ENCODE measurements at regions not wholly inside any gene's neighbourhood (a gene's known extent, or its start where the extent isn't known, plus 50 kb on each side); places are given as distances from the start of the nearest gene placed in this dataset.

DNA sequence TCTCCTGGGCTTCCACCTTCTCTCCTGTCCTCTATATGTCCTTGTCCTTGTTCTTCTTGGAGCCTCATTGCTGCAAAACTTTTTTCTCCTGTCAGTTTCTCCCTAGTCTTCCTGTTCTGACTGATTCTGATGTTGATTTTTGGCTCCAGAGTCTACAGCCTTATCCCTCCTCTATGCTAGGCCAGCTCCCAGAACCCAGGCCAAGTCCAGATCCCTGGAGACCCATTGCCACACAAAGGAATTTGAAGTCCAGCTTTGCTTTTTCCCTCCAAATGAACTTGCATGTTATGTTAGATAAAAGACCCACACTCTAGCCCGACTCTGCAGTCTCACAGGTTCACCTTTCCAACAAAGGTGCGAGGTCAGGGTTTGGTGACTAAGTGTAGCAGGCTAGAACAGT is 203.1 kb downstream of the FNDC1 start:
- H3K27ac ChIP-seq (ENCODE audit: low read length): no peak overlapping the region
- H3K4me1 ChIP-seq (ENCODE audit: control insufficient read depth, insufficient read depth, low read length): no peaks in the 10 kb centered on the region
- intact Hi-C loops (cut with DNase I): no loop called here
- no peak overlapping the region for H3K4me3 ChIP-seq (ENCODE audit: low read length)
- no peak for ATAC-seq
- 76% methylated on average over 2 of the region's 2 CpGs for WGBS
- H3K27me3 ChIP-seq (ENCODE audit: control insufficient read depth, insufficient read depth): no peaks in the 10 kb centered on the region
- H3K9me3 ChIP-seq (ENCODE audit: control insufficient read depth, low read length): peaks cover 2% of the 10 kb centered on the region
- no peak for DNase-seq

DNA sequence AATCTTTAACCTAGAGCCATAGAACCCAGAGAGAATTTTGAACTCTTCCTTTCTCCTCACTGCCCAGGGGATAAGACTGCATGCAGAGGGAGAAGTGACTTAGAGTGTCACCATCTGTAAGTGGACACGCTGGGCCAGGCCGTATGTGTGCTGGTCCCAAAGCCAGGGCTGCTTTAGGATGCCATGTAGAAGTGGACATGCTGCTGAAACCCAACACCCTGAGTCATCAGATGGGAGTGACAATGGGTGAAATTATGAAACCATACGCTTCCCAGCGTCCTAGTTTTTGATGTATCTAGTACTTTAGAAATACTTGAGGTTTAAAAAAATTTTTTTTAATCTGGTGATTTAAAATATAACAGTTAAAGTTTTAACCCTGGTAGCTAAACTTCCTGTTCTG is 191.1 kb downstream of the FNDC1 start:
- intact Hi-C loops (cut with DNase I): no loop called here
- H3K4me1 ChIP-seq (ENCODE audit: control insufficient read depth, insufficient read depth, low read length): no peaks in the 10 kb centered on the region
- no peak overlapping the region for H3K4me3 ChIP-seq (ENCODE audit: low read length)
- no peak overlapping the region for H3K27ac ChIP-seq (ENCODE audit: low read length)
- peak in 1 of 3 donors; percentile 18 for DNase-seq
- H3K9me3 ChIP-seq (ENCODE audit: control insufficient read depth, low read length): peaks cover 2% of the 10 kb centered on the region
- peak in 1 of 2 donors; percentile 48 for ATAC-seq
- no peaks in the 10 kb centered on the region for H3K27me3 ChIP-seq (ENCODE audit: control insufficient read depth, insufficient read depth)
- WGBS: 58% methylated on average over 4 of the region's 4 CpGs

DNA sequence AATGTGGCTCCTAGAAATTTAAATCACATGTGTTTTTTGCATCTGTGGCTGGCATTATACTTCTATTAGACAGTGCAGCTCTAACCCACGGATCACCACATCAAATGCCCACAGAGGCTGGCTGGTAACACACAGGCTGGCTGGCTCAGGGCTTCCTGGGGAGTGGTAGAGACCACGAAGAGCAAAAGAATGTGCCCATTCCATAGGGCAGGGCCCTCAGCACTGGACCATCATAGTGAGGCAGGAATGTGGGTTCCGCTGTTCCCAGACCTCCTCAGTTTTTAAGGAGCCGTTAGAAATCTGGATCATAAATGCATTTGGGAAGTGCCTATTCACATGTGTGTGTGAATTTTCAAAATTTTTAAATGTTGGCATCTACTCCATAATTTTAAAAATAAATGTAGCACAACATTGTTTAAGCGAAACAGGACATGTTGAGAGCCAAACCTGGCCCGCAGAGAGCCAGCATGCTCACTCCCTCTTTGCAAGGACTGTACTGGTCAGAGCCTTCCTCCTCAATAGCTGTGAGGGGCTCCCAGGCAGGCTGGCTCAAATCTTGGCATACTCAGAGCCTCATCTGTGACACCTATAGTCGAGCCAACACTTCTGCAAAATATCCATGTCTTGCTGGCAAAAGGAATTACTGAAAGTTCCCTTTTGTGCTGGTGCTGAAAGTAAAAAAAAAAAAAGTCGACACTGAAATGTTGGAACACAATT is 190.5 kb downstream of the FNDC1 start:
- WGBS: 57% methylated on average over 8 of the region's 8 CpGs
- ATAC-seq (no peak), DNase-seq (no peak)
- Histone ChIP-seq H3K9me3 (ENCODE audit: control insufficient read depth, low read length) (peaks cover 2% of the 10 kb centered on the region), H3K27me3 (ENCODE audit: control insufficient read depth, insufficient read depth) (no peaks in the 10 kb centered on the region), H3K4me1 (ENCODE audit: control insufficient read depth, insufficient read depth, low read length) (no peaks in the 10 kb centered on the region), H3K27ac (ENCODE audit: low read length) (no peak overlapping the region), H3K4me3 (ENCODE audit: low read length) (no peak overlapping the region)
- intact Hi-C loops (cut with DNase I): no loop called here

DNA sequence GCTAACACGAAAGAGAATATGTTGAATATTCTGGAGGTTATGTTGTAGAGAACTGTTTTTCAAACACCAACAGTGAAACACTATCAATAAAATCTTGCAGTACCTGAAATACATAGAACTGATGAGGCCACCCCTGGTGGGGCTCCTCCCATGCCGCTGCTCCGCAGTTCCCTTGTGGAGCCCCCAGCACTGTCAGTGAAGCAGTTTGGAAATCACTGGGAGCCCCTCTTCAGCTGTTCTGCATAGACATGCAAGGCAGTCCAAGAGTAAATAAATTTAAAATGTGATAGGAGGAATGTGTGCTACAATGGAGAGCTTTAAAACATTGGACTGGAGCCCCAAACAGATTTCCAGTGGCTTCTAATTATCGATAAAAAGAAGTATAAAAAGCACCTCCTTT is 189.4 kb downstream of the FNDC1 start:
- DNase-seq (no peak), ATAC-seq (no peak)
- no peak overlapping the region for H3K27ac ChIP-seq (ENCODE audit: low read length)
- H3K27me3 ChIP-seq (ENCODE audit: control insufficient read depth, insufficient read depth): no peaks in the 10 kb centered on the region
- WGBS: 81% methylated on average over 4 of the region's 4 CpGs
- H3K4me3 ChIP-seq (ENCODE audit: low read length): no peak overlapping the region
- H3K9me3 ChIP-seq (ENCODE audit: control insufficient read depth, low read length): no peaks in the 10 kb centered on the region
- no peaks in the 10 kb centered on the region for H3K4me1 ChIP-seq (ENCODE audit: control insufficient read depth, insufficient read depth, low read length)
- intact Hi-C loops (cut with DNase I): no loop called here

DNA sequence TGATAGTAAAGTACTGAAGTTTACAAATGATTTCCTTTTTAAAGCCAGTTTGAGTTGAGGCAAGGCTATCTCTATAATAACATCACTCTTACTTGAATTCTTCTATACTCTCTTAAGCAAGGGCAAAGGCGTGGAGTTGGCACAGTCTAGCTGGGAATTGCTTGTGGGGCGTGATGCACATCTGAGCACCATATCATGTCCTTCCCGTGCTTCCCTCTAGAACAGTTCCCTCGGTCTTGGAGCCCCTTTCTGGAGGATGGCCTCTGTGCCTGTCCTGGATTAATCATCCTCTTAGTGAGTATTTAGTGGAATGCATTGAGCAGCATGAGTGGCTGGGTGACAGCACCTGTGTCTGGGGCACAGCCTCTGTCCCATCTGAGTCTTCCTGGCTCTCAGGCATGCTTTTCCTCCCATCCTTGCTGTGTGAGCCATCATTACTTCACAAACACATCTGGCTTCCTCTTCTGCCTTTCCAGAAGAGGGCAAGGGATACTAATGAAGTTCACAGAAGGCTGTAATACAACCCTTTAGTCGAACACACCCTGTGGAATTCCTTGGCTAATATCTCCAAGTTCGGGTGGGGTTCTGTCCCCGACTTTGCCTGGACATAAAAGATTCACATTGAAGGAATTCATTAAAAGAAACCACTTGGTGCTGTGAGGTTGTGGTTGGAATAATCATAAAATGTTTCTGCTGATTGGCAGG is 188.2 kb downstream of the FNDC1 start:
- Histone ChIP-seq H3K27ac (ENCODE audit: low read length) (no peak overlapping the region), H3K4me3 (ENCODE audit: low read length) (no peak overlapping the region), H3K27me3 (ENCODE audit: control insufficient read depth, insufficient read depth) (no peaks in the 10 kb centered on the region), H3K9me3 (ENCODE audit: control insufficient read depth, low read length) (no peaks in the 10 kb centered on the region), H3K4me1 (ENCODE audit: control insufficient read depth, insufficient read depth, low read length) (no peaks in the 10 kb centered on the region)
- DNase-seq (no peak), ATAC-seq (no peak)
- intact Hi-C loops (cut with DNase I): no loop called here
- WGBS: 69% methylated on average over 7 of the region's 7 CpGs

DNA sequence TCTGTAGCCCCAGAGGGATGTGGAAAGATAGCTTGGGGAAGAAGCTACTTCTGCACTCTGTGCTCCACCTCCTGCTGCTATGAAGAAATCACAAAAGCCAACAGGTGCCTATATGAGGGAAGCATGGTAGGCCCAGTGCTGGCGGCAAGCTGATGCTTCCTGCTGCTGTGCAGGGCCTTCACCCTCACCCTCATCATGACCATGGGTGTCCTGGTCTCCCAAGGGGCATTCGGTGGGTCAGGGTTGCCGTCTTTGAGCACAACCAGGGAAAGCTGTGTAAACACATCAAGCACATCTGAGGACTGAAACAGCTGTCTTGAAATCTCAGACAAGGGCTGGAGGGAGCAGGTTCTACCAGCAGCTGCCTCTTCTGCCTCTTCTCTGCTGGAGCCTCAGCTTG is 184.0 kb downstream of the FNDC1 start:
- Histone ChIP-seq H3K4me3 (ENCODE audit: low read length) (no peak overlapping the region), H3K27ac (ENCODE audit: low read length) (no peak overlapping the region), H3K9me3 (ENCODE audit: control insufficient read depth, low read length) (no peaks in the 10 kb centered on the region), H3K27me3 (ENCODE audit: control insufficient read depth, insufficient read depth) (peaks cover 3% of the 10 kb centered on the region), H3K4me1 (ENCODE audit: control insufficient read depth, insufficient read depth, low read length) (no peaks in the 10 kb centered on the region)
- ATAC-seq (no peak), DNase-seq (no peak)
- intact Hi-C loops (cut with DNase I): no loop called here
- 89% methylated on average over 3 of the region's 3 CpGs for WGBS

DNA sequence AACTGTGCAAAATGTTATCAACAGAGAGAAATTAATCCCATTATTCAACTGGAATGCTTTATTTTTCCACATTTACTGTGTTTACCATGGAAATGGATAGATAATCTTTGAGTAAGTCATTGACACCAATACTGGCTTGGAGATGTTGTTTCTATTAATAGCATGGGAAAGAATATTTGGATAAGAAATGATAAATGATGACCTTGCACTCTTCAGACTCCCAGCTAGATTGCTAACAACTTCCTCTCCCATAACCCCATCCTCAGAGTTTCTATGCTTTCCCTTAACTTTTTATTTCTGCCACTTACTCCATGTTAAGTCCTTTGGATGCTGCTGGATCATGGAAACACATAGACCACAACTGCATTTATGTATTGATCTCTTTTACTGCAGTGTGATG is 182.5 kb downstream of the FNDC1 start:
- no peak for DNase-seq
- Histone ChIP-seq H3K9me3 (ENCODE audit: control insufficient read depth, low read length) (no peaks in the 10 kb centered on the region), H3K27me3 (ENCODE audit: control insufficient read depth, insufficient read depth) (peaks cover 3% of the 10 kb centered on the region), H3K4me1 (ENCODE audit: control insufficient read depth, insufficient read depth, low read length) (no peaks in the 10 kb centered on the region), H3K27ac (ENCODE audit: low read length) (no peak overlapping the region), H3K4me3 (ENCODE audit: low read length) (no peak overlapping the region)
- ATAC-seq: no peak
- intact Hi-C loops (cut with DNase I): no loop called here

DNA sequence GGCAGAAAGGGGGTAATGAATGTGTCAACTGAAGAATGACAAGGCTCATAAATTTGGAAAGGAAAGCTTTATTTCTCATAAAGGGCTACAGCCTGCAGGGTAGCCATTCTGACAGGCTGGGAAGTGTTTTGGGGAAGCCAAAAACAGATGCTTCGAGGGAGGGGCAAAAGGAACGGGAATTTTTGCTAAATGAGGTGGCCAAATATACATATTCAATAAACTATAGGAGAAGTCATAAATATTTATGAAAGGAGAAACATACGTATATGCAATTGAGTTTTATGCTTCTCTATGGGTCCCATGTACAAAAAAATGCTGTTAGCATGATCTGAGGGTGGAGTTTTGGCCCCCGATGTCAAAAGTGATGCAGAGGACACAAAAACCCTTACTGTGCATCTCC is 180.7 kb downstream of the FNDC1 start:
- H3K4me1 ChIP-seq (ENCODE audit: control insufficient read depth, insufficient read depth, low read length): no peaks in the 10 kb centered on the region
- no peak for DNase-seq
- no peaks in the 10 kb centered on the region for H3K9me3 ChIP-seq (ENCODE audit: control insufficient read depth, low read length)
- no peak for ATAC-seq
- no peak overlapping the region for H3K4me3 ChIP-seq (ENCODE audit: low read length)
- no peak overlapping the region for H3K27ac ChIP-seq (ENCODE audit: low read length)
- intact Hi-C loops (cut with DNase I): no loop called here
- 59% methylated on average over 4 of the region's 4 CpGs for WGBS
- peaks cover 3% of the 10 kb centered on the region for H3K27me3 ChIP-seq (ENCODE audit: control insufficient read depth, insufficient read depth)

DNA sequence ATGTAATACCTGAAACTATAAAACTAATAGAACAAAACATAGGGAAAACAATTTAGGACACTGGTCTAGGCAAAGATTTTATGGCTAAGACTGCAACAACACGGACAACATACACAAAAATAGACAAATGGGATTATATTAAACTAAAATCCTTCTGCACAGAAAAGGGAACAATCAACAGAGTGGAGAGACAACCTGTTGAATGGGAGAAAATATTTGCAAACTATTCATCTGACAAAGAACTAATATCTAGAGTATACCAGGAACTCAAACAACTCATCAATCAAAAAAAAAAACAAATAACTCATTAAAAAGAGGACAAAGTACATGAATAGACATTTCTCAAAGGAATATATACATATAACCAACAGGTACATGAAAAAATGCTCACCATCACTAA is 174.5 kb downstream of the FNDC1 start:
- no peak for DNase-seq
- Histone ChIP-seq H3K27me3 (ENCODE audit: control insufficient read depth, insufficient read depth) (no peaks in the 10 kb centered on the region), H3K4me3 (ENCODE audit: low read length) (no peak overlapping the region), H3K27ac (ENCODE audit: low read length) (no peak overlapping the region), H3K9me3 (ENCODE audit: control insufficient read depth, low read length) (no peaks in the 10 kb centered on the region), H3K4me1 (ENCODE audit: control insufficient read depth, insufficient read depth, low read length) (no peaks in the 10 kb centered on the region)
- intact Hi-C loops (cut with DNase I): no loop called here
- 70% methylated on average over 1 of the region's 1 CpG for WGBS
- ATAC-seq: no peak

DNA sequence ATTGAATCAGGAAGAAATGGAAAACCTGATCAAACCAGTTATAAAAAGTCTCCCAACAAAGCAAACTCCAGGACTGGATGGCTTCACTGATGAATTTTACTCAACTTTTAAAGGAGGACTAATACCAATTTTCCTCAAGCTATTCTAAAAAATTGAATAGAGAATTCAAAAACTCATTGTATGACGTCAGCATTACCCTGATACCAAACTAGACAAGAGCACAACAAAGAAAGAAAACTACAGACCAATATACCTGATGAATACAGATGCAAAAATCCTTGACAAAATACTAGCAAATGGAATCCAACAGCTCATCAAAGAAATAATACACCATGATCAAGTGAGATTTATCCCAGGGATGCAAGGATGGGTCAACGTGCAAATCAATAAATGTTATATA is 172.9 kb downstream of the FNDC1 start:
- no peaks in the 10 kb centered on the region for H3K9me3 ChIP-seq (ENCODE audit: control insufficient read depth, low read length)
- no peak for DNase-seq
- intact Hi-C loops (cut with DNase I): no loop called here
- 65% methylated on average over 2 of the region's 2 CpGs for WGBS
- H3K27me3 ChIP-seq (ENCODE audit: control insufficient read depth, insufficient read depth): no peaks in the 10 kb centered on the region
- no peak overlapping the region for H3K27ac ChIP-seq (ENCODE audit: low read length)
- no peak for ATAC-seq
- H3K4me3 ChIP-seq (ENCODE audit: low read length): no peak overlapping the region
- H3K4me1 ChIP-seq (ENCODE audit: control insufficient read depth, insufficient read depth, low read length): no peaks in the 10 kb centered on the region

DNA sequence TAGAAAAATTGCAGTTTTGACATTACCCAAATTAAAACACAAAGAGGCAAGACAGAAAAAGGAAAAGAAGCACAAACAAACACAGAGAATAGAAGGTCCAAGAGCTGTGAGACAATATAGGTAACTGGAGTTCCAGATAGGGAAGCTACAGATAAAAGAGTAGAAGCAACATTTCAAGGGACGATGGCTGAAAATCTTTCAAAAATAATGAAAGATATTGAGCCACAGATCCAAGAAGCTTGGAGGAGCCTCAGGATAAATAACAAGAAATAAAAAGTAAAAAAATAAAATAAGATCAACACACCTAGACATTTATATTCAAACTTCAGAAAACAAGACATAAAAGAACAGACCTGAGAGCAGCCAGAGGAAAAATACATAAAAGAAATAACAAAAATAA is 164.9 kb downstream of the FNDC1 start:
- Histone ChIP-seq H3K27ac (ENCODE audit: low read length) (no peak overlapping the region), H3K27me3 (ENCODE audit: control insufficient read depth, insufficient read depth) (no peaks in the 10 kb centered on the region), H3K4me3 (ENCODE audit: low read length) (no peak overlapping the region), H3K4me1 (ENCODE audit: control insufficient read depth, insufficient read depth, low read length) (no peaks in the 10 kb centered on the region), H3K9me3 (ENCODE audit: control insufficient read depth, low read length) (no peaks in the 10 kb centered on the region)
- no peak for DNase-seq
- ATAC-seq: no peak
- intact Hi-C loops (cut with DNase I): no loop called here
- 78% methylated on average over 1 of the region's 1 CpG for WGBS

DNA sequence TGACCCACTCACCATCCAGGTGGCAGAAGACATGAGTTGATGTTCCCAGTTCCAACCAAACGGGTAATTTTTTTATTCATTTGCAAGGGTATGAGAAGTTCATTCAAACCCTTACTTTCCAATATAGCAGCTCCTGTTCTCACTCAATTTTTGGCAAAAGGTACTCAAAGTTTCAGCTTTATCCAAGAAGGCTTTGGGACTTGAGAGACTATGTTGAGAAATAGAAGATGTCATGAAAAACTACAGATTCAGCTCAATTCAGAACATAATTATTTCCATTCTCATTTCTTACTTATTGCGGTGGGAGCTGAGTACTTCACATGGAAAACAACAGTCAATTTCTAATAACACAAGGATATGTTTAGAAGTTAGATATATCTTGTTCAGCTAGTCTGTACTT is 162.3 kb downstream of the FNDC1 start:
- WGBS: 83% methylated on average over 2 of the region's 2 CpGs
- H3K4me1 ChIP-seq (ENCODE audit: control insufficient read depth, insufficient read depth, low read length): no peaks in the 10 kb centered on the region
- H3K27me3 ChIP-seq (ENCODE audit: control insufficient read depth, insufficient read depth): no peaks in the 10 kb centered on the region
- H3K9me3 ChIP-seq (ENCODE audit: control insufficient read depth, low read length): no peaks in the 10 kb centered on the region
- no peak overlapping the region for H3K27ac ChIP-seq (ENCODE audit: low read length)
- DNase-seq (no peak), ATAC-seq (no peak)
- no peak overlapping the region for H3K4me3 ChIP-seq (ENCODE audit: low read length)
- intact Hi-C loops (cut with DNase I): no loop called here
